ENCODE measurements at regions not wholly inside any gene's neighbourhood (a gene's known extent, or its start where the extent isn't known, plus 50 kb on each side); places are given as distances from the start of the nearest gene placed in this dataset.

DNA sequence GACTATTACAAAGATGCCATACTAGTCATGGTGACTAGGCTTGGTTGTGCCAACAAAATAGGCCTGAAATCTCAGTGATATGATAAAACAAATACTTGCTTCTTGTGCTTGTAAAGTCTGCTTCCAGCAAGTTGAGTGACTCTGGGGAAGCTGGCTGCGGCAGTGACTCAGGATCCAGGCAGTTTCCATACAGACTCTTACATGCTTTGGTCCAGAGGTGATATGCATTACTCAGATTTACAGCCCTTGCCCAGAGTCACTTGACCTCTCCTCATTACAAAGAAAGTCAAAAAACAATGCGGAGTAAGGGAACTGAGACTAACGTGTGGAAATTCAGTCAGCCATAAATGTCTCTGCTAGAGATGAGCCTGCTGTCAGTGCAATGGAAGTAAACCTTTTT, 387.5 kb downstream of the KCNA4 start:
- WGBS, 2 donors, result 88 to 92% methylated on average over 3 of the region's 3 CpGs
- no peak for DNase-seq
- Histone ChIP-seq H3K4me1 (ENCODE audit: control insufficient read depth in 5 of 5, insufficient read depth in 5 of 5, low read length in 5 of 5) (no peaks in the 10 kb centered on the region), H3K27ac (ENCODE audit: low read depth in 1 of 2, low read length in 1 of 2) (no peak overlapping the region), H3K4me3 (no peak overlapping the region), H3K9me3 (ENCODE audit: control insufficient read depth in 4 of 4, insufficient read depth in 3 of 4, low read length in 3 of 4) (no peaks in the 10 kb centered on the region), H3K36me3 (ENCODE audit: control insufficient read depth in 4 of 4, insufficient read depth in 4 of 4, low read length in 4 of 4) (no peaks in the 10 kb centered on the region), H3K9ac (ENCODE audit: insufficient read depth in 1 of 2, low read length in 2 of 2) (no peak overlapping the region), H3K27me3 (ENCODE audit: control insufficient read depth in 3 of 3, insufficient read depth in 3 of 3, low read length in 2 of 3) (no peaks in the 10 kb centered on the region)
- TF ChIP-seq, protein P1, sequence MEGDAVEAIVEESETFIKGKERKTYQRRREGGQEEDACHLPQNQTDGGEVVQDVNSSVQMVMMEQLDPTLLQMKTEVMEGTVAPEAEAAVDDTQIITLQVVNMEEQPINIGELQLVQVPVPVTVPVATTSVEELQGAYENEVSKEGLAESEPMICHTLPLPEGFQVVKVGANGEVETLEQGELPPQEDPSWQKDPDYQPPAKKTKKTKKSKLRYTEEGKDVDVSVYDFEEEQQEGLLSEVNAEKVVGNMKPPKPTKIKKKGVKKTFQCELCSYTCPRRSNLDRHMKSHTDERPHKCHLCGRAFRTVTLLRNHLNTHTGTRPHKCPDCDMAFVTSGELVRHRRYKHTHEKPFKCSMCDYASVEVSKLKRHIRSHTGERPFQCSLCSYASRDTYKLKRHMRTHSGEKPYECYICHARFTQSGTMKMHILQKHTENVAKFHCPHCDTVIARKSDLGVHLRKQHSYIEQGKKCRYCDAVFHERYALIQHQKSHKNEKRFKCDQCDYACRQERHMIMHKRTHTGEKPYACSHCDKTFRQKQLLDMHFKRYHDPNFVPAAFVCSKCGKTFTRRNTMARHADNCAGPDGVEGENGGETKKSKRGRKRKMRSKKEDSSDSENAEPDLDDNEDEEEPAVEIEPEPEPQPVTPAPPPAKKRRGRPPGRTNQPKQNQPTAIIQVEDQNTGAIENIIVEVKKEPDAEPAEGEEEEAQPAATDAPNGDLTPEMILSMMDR (IDR thresholded peaks at IDR 0.05; ENCODE audit: control extremely low read depth, extremely low read depth), result no peak
- ATAC-seq (ENCODE audit: insufficient read depth, low FRiP score), result no peak

DNA sequence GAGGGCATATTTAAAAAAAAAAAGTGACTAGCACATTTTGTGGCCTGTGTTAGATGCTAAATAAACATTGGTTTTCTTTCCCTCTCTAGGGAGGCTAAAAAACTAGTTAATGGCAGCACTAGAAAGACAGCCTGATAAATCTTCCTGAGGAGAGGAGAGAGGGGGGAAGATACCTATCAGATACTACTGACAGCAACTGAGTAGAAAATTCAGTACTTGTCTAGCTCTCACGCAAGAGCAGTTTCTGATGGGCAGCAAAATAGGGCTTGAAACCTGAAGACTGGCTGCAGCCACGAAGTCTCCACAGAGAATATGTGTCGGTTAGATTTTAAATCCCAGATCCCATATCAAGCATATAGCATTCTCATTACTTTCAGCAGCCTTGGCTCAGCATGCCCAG, 388.2 kb downstream of the KCNA4 start:
- H3K36me3 ChIP-seq (ENCODE audit: control insufficient read depth in 4 of 4, insufficient read depth in 4 of 4, low read length in 4 of 4), result no peaks in the 10 kb centered on the region
- 78 to 84% methylated on average over 3 of the region's 3 CpGs for WGBS, 2 donors
- no peak overlapping the region for H3K4me3 ChIP-seq
- ATAC-seq (ENCODE audit: insufficient read depth, low FRiP score) (no peak), DNase-seq (no peak)
- no peak overlapping the region for H3K27ac ChIP-seq (ENCODE audit: low read depth in 1 of 2, low read length in 1 of 2)
- H3K4me1 ChIP-seq (ENCODE audit: control insufficient read depth in 5 of 5, insufficient read depth in 5 of 5, low read length in 5 of 5), result no peaks in the 10 kb centered on the region
- H3K9ac ChIP-seq (ENCODE audit: insufficient read depth in 1 of 2, low read length in 2 of 2), result no peak overlapping the region
- no peaks in the 10 kb centered on the region for H3K9me3 ChIP-seq (ENCODE audit: control insufficient read depth in 4 of 4, insufficient read depth in 3 of 4, low read length in 3 of 4)
- no peaks in the 10 kb centered on the region for H3K27me3 ChIP-seq (ENCODE audit: control insufficient read depth in 3 of 3, insufficient read depth in 3 of 3, low read length in 2 of 3)
- TF ChIP-seq, protein P1 (IDR thresholded peaks at IDR 0.05; ENCODE audit: control extremely low read depth, extremely low read depth), result no peak

DNA sequence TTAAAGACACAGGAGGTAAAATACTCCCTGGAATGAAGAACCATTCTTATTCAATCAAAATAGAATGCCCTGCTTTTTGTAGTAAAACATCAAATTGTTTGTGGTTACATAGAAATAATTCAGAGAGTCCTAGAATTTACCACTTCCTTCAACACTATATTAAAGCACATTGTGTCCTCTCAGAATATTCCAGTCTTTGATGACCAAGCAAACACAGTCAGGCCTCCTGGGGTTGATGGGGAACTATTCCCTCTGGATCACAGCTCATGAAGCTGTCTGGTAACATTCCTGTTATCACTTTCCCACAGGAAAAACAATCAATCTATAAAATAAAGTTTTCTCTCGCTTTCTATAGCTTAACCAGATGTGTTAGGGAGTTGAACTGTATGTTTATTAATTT, 389.3 kb downstream of the KCNA4 start:
- WGBS, 2 donors, result 70 to 72% methylated on average over 1 of the region's 1 CpG

More for the DNA sequence above, 389.3 kb downstream of the KCNA4 start:
- Histone ChIP-seq H3K4me3 (no peak overlapping the region), H3K4me1 (ENCODE audit: control insufficient read depth in 5 of 5, insufficient read depth in 5 of 5, low read length in 5 of 5) (no peaks in the 10 kb centered on the region), H3K9ac (ENCODE audit: insufficient read depth in 1 of 2, low read length in 2 of 2) (no peak overlapping the region), H3K27ac (ENCODE audit: low read depth in 1 of 2, low read length in 1 of 2) (no peak overlapping the region), H3K9me3 (ENCODE audit: control insufficient read depth in 4 of 4, insufficient read depth in 3 of 4, low read length in 3 of 4) (no peaks in the 10 kb centered on the region), H3K36me3 (ENCODE audit: control insufficient read depth in 4 of 4, insufficient read depth in 4 of 4, low read length in 4 of 4) (no peaks in the 10 kb centered on the region), H3K27me3 (ENCODE audit: control insufficient read depth in 3 of 3, insufficient read depth in 3 of 3, low read length in 2 of 3) (no peaks in the 10 kb centered on the region)
- ATAC-seq (ENCODE audit: insufficient read depth, low FRiP score) (no peak), DNase-seq (no peak)
- TF ChIP-seq, protein P1 (IDR thresholded peaks at IDR 0.05; ENCODE audit: control extremely low read depth, extremely low read depth), result no peak

Measured in lung (tissue), 11 donors.